Fibroblast of lung (primary cell): ENCODE measurements at regions not wholly inside any gene's neighbourhood (a gene's known extent, or its start where the extent isn't known, plus 50 kb on each side); places are given as distances from the start of the nearest gene placed in this dataset.

Experiments used
- DNase-seq, 2 donors: peaks; one replicate each; pipeline versions ENCODE4 v3.0.0 to v3.0.0-alpha.2; 2010; ENCODE audit warnings: low read depth in 2 of 2
- H2AFZ ChIP-seq: 2 replicates; pipeline ENCODE4 v1.5.1; 2012; ENCODE audit warnings: low read length, control low read depth, inconsistent platforms
- H3K27ac ChIP-seq: 2 replicates; pipeline ENCODE4 v1.5.1; 2011; ENCODE audit warnings: low read length, control low read depth; ENCODE audit not compliant: insufficient read depth
- H3K27me3 ChIP-seq: 2 replicates; pipeline ENCODE4 v1.5.1; 2011; ENCODE audit warnings: mild to moderate bottlenecking, low read length; ENCODE audit not compliant: control insufficient read depth, insufficient read depth
- H3K36me3 ChIP-seq: 2 replicates; pipeline ENCODE4 v1.5.1; 2011; ENCODE audit warnings: low read length; ENCODE audit not compliant: control insufficient read depth, insufficient read depth
- H3K4me1 ChIP-seq: 2 replicates; pipeline ENCODE4 v1.5.1; 2011; ENCODE audit warnings: low read length; ENCODE audit not compliant: control insufficient read depth, insufficient read depth; ENCODE audit errors: extremely low read depth
- H3K4me2 ChIP-seq: 2 replicates; pipeline ENCODE4 v1.5.1; 2011; ENCODE audit warnings: low read length, control low read depth; ENCODE audit not compliant: insufficient read depth; ENCODE audit errors: extremely low read depth
- H3K4me3 ChIP-seq, 4 experiments: fragments of 200-600 bp in 1 of 4; sonication (generic) in 1 of 4; replicated peaks in 1 of 4; 2 replicates each; pipeline ENCODE4 v1.5.1; 2011 to 2016; ENCODE audit warnings: low read length in 4 of 4, low read depth in 3 of 4, mild to moderate bottlenecking in 3 of 4, control low read depth in 2 of 4, inconsistent platforms in 1 of 4, mixed read lengths in 1 of 4; ENCODE audit not compliant: insufficient read depth in 1 of 4; ENCODE audit errors: control extremely low read depth in 1 of 4
- H3K79me2 ChIP-seq: 2 replicates; pipeline ENCODE4 v1.5.1; 2012; ENCODE audit warnings: mild to moderate bottlenecking, low read length, inconsistent platforms; ENCODE audit not compliant: control insufficient read depth, insufficient read depth
- H3K9ac ChIP-seq: 2 replicates; pipeline ENCODE4 v1.5.1; 2011; ENCODE audit warnings: mild to moderate bottlenecking, low read length, control low read depth; ENCODE audit not compliant: insufficient read depth
- H3K9me3 ChIP-seq: 2 replicates; pipeline ENCODE4 v1.5.1; 2012; ENCODE audit warnings: low read depth, low read length; ENCODE audit not compliant: control insufficient read depth, insufficient read depth
- H4K20me1 ChIP-seq: 2 replicates; pipeline ENCODE4 v1.5.1; 2011; ENCODE audit warnings: low read length; ENCODE audit not compliant: control insufficient read depth, insufficient read depth; ENCODE audit errors: extremely low read depth
- CTCF ChIP-seq, 2 donors: IDR thresholded peaks in 1 of 2; conservative IDR thresholded peaks in 1 of 2; 1 replicate in 1 of 2; 2 replicates in 1 of 2; pipeline ENCODE4 v1.5.1; 2011 to 2012; ENCODE audit warnings: low read length in 2 of 2, control low read depth in 1 of 2, inconsistent platforms in 1 of 2, low read depth in 1 of 2, mild to moderate bottlenecking in 1 of 2
- EZH2 ChIP-seq: IDR thresholded peaks from 2 replicates; pipeline ENCODE4 v1.5.1; 2012; ENCODE audit warnings: low read length, control low read depth, mild to moderate bottlenecking; ENCODE audit errors: missing control alignments

DNA sequence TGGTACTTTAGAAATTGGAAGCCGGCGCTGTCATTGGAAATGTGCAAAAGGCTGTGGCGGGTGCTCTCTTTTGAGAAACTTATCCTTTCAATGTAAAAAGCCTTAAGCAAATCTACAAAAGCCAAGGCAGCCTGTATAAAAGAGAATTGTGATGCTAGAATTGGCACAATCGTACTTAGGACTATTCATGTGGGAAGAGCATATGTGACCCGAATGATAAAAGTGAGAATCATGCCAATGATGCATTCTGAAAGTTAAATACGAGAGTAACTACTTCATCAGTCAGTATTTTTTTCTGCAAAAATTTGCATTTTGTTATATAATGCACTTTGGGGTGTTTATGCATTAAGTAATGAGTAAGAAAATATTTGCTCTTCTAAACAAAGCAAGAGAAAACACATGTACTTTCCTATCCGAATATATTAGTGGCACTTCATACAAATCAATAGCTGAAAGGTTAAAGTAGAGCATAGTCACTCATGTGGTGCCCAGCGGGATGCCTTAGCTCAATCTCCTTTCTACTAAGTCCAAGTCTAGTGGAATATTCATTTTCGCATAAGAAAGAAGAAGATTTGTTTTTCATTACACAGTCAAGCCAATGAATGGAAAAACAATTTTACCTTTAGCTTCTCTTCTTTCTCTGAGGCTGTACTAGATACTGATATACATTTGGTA lies 1256.6 kb upstream of the B3GALT2 start:
- H3K27ac ChIP-seq: no peak overlapping the region
- DNase-seq: no peak
- no peaks in the 10 kb centered on the region for H4K20me1 ChIP-seq
- H3K4me2 ChIP-seq: no peak overlapping the region
- no peak overlapping the region for H3K4me3 ChIP-seq
- H3K9ac ChIP-seq: no peak overlapping the region
- no peak overlapping the region for H2AFZ ChIP-seq
- no peaks in the 10 kb centered on the region for H3K36me3 ChIP-seq
- no peaks in the 10 kb centered on the region for H3K9me3 ChIP-seq
- no peaks in the 10 kb centered on the region for H3K27me3 ChIP-seq
- H3K79me2 ChIP-seq: no peaks in the 10 kb centered on the region
- H3K4me1 ChIP-seq: no peaks in the 10 kb centered on the region
- TF ChIP-seq EZH2 (no peak), CTCF (conservative IDR thresholded peaks at IDR 0.05 in 1 of 2, IDR thresholded peaks at IDR 0.05 in 1 of 2; ENCODE audit: low read depth in 1 of 2, low read length in 2 of 2) (no peak)

- H3K79me2 ChIP-seq: no peaks in the 10 kb centered on the region
- no peak overlapping the region for H3K4me3 ChIP-seq
- no peaks in the 10 kb centered on the region for H3K27me3 ChIP-seq
- no peak overlapping the region for H3K9ac ChIP-seq
- no peak for DNase-seq
- H4K20me1 ChIP-seq: no peaks in the 10 kb centered on the region
- H3K9me3 ChIP-seq: no peaks in the 10 kb centered on the region
- no peak overlapping the region for H3K27ac ChIP-seq
- no peak overlapping the region for H2AFZ ChIP-seq
- no peaks in the 10 kb centered on the region for H3K36me3 ChIP-seq
- H3K4me2 ChIP-seq: no peak overlapping the region
- no peak for TF ChIP-seq EZH2
- TF ChIP-seq CTCF (conservative IDR thresholded peaks at IDR 0.05 in 1 of 2, IDR thresholded peaks at IDR 0.05 in 1 of 2; ENCODE audit: low read depth in 1 of 2, low read length in 2 of 2): no peak
- H3K4me1 ChIP-seq: no peaks in the 10 kb centered on the region
Measured at GRCh38 chr1:194437135-194437534, 1250.7 kb upstream of the B3GALT2 start.

DNA sequence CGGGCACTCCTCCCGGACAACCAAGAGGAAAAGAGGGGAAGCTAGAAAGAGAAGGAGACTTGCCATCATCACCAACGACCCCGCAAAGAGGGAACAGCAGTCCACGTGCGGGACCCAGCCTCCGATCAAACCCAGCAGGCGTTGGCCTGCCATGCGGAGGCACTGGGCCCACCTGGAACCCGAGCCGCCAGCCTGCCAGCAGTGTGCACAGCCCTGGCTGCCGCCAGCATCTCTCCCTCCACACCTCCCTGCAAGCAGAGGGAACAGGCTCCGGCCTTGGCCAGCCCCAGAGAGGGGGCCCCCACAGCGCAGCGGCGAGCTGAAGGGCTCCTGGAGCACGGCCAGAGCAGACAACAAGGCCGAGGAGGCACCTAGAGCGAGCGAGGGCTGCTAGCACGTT lies 1244.7 kb upstream of the B3GALT2 start:
- Histone ChIP-seq H3K9ac (no peak overlapping the region), H4K20me1 (no peaks in the 10 kb centered on the region), H3K27ac (no peak overlapping the region), H3K27me3 (no peaks in the 10 kb centered on the region), H3K4me2 (no peak overlapping the region), H3K9me3 (no peaks in the 10 kb centered on the region), H2AFZ (no peak overlapping the region), H3K36me3 (no peaks in the 10 kb centered on the region), H3K79me2 (no peaks in the 10 kb centered on the region), H3K4me3 (no peak overlapping the region), H3K4me1 (no peaks in the 10 kb centered on the region)
- TF ChIP-seq EZH2 (no peak), CTCF (conservative IDR thresholded peaks at IDR 0.05 in 1 of 2, IDR thresholded peaks at IDR 0.05 in 1 of 2; ENCODE audit: low read depth in 1 of 2, low read length in 2 of 2) (no peak)
- DNase-seq: no peak
